ENCODE measurements at regions not wholly inside any gene's neighbourhood (a gene's known extent, or its start where the extent isn't known, plus 50 kb on each side); places are given as distances from the start of the nearest gene placed in this dataset.

- Histone ChIP-seq H3K9me3 (replicated peaks in 1 of 2; ENCODE audit: control insufficient read depth in 1 of 2, insufficient read depth in 1 of 2, low read length in 2 of 2) (peaks cover 26 to 41% of the 10 kb centered on the region in 2 donors), H3K4me2 (replicated peaks; ENCODE audit: extremely low read depth, low read length, poor library complexity, severe bottlenecking) (no peak overlapping the region), H3K9ac (ENCODE audit: insufficient read depth, low read length, poor library complexity, severe bottlenecking) (no peak overlapping the region), H2AFZ (ENCODE audit: insufficient read depth, low read depth, low read length, poor library complexity, severe bottlenecking) (no peak overlapping the region), H3K79me2 (ENCODE audit: insufficient read depth, low read length) (no peaks in the 10 kb centered on the region), H4K20me1 (ENCODE audit: insufficient read depth, low read length) (no peaks in the 10 kb centered on the region), H3K36me3 (replicated peaks in 1 of 2; ENCODE audit: control insufficient read depth in 1 of 2, insufficient read depth in 2 of 2, low read length in 2 of 2) (no peaks in the 10 kb centered on the region), H3K4me3 (replicated peaks in 1 of 3; ENCODE audit: low read depth in 2 of 3, low read length in 3 of 3) (no peak overlapping the region), H3K4me1 (ENCODE audit: control insufficient read depth in 1 of 2, insufficient read depth in 2 of 2, low read length in 2 of 2) (no peaks in the 10 kb centered on the region), H3K27ac (ENCODE audit: low read depth in 1 of 2, low read length in 2 of 2) (no peak overlapping the region), H3K27me3 (ENCODE audit: control insufficient read depth in 2 of 2, insufficient read depth in 2 of 2, low read length in 2 of 2) (no peaks in the 10 kb centered on the region)
- Mint-ChIP-seq H3K9me3 (peaks cover 10 to 28% (median 19%) of the 10 kb centered on the region in 7 donors), H3K27me3 (ENCODE audit: low read depth in 3 of 3) (no peaks in the 10 kb centered on the region), H3K4me1 (no peaks in the 10 kb centered on the region), H3K4me3 (no peak overlapping the region), H3K27ac (no peak overlapping the region), H3K36me3 (no peaks in the 10 kb centered on the region)
- TF ChIP-seq, protein P1, sequence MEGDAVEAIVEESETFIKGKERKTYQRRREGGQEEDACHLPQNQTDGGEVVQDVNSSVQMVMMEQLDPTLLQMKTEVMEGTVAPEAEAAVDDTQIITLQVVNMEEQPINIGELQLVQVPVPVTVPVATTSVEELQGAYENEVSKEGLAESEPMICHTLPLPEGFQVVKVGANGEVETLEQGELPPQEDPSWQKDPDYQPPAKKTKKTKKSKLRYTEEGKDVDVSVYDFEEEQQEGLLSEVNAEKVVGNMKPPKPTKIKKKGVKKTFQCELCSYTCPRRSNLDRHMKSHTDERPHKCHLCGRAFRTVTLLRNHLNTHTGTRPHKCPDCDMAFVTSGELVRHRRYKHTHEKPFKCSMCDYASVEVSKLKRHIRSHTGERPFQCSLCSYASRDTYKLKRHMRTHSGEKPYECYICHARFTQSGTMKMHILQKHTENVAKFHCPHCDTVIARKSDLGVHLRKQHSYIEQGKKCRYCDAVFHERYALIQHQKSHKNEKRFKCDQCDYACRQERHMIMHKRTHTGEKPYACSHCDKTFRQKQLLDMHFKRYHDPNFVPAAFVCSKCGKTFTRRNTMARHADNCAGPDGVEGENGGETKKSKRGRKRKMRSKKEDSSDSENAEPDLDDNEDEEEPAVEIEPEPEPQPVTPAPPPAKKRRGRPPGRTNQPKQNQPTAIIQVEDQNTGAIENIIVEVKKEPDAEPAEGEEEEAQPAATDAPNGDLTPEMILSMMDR (IDR thresholded peaks at IDR 0.05) = no peak
- intact Hi-C loops (cut with micrococcal nuclease) = loop anchor here in 1 of 2 donors (5.0 kb wide), 1 partner anchor 92 kb away; no protein-coding TSS in a partner anchor
- WGBS (ENCODE audit: insufficient coverage) = 83% methylated on average over 7 of the region's 8 CpGs
- DNase-seq = no peak
Measured at GRCh38 chr12:17759982-17760381, 330.0 kb downstream of the RERGL start.

Data from CD14-positive monocyte (primary cell).